BE2C (cell line): ENCODE measurements at regions not wholly inside any gene's neighbourhood (a gene's known extent, or its start where the extent isn't known, plus 50 kb on each side); places are given as distances from the start of the nearest gene placed in this dataset.

Source experiments
- DNase-seq: peaks from one replicate; pipeline ENCODE4 v3.0.0-alpha.2; 2020
- H3K27me3 ChIP-seq: fragments of 250-450 bp; sonication (Bioruptor Pico); 2 replicates; pipeline ENCODE4 v1.5.1; 2020; ENCODE audit warnings: mild to moderate bottlenecking
- H3K36me3 ChIP-seq: fragments of 250-450 bp; sonication (Bioruptor Pico); 2 replicates; pipeline ENCODE4 v1.5.1; 2020; ENCODE audit warnings: mild to moderate bottlenecking
- H3K4me1 ChIP-seq: fragments of 250-450 bp; sonication (Bioruptor Pico); 2 replicates; pipeline ENCODE4 v1.5.1; 2020
- H3K4me3 ChIP-seq: 2 replicates; pipeline ENCODE4 v1.5.1; 2011; ENCODE audit warnings: low read depth, low read length
- H3K9me3 ChIP-seq: fragments of 250-450 bp; sonication (Bioruptor Pico); 2 replicates; pipeline ENCODE4 v1.5.1; 2020
- TF ChIP-seq, protein P1 (sequence below): IDR thresholded peaks from 2 replicates; pipeline ENCODE4 v1.5.1; 2012; ENCODE audit warnings: mild to moderate bottlenecking, low read depth, low read length

DNA sequence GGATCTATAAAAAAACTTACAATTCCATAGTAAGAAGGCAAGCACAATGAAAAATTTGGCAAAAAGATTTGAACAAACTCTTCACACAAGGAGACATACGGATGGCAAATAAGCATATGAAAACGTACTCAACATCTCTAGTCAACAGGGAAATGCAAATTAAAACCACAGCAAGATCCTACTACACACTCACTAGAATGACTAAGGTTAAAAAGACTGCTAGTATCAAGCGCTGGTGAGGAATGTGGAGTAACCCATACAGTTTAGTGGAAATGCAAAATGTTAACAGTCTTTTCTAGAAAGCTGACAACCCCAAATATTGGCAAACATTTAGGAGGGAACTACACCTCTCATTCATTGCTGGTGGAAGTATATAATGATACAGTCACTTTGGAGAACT is 175.9 kb upstream of the SGK1 start:
- TF ChIP-seq, protein P1, sequence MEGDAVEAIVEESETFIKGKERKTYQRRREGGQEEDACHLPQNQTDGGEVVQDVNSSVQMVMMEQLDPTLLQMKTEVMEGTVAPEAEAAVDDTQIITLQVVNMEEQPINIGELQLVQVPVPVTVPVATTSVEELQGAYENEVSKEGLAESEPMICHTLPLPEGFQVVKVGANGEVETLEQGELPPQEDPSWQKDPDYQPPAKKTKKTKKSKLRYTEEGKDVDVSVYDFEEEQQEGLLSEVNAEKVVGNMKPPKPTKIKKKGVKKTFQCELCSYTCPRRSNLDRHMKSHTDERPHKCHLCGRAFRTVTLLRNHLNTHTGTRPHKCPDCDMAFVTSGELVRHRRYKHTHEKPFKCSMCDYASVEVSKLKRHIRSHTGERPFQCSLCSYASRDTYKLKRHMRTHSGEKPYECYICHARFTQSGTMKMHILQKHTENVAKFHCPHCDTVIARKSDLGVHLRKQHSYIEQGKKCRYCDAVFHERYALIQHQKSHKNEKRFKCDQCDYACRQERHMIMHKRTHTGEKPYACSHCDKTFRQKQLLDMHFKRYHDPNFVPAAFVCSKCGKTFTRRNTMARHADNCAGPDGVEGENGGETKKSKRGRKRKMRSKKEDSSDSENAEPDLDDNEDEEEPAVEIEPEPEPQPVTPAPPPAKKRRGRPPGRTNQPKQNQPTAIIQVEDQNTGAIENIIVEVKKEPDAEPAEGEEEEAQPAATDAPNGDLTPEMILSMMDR = no peak
- no peaks in the 10 kb centered on the region for H3K9me3 ChIP-seq
- no peak overlapping the region for H3K4me3 ChIP-seq
- DNase-seq = no peak
- no peaks in the 10 kb centered on the region for H3K4me1 ChIP-seq
- H3K27me3 ChIP-seq = no peaks in the 10 kb centered on the region
- H3K36me3 ChIP-seq = no peaks in the 10 kb centered on the region

DNA sequence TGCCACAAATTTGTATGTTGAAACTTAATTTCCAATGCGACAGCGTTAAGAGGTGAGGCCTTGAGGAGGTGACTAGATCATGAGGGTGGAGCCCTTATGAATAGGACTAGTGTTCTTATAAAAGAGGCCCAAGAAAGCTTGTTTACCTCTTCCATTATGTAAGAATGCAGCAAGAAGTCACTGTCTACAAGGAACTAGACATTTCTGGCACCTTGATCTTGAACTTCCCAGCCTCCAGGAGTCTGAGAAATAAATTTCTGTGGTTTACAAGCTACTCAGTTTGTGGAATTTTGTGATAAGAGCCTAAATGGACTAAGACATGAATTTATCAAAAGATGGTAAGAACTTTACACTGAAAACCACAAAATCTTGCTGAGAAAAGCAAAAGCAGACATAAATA is 173.6 kb upstream of the SGK1 start:
- Histone ChIP-seq H3K4me3 (no peak overlapping the region), H3K36me3 (no peaks in the 10 kb centered on the region), H3K4me1 (no peaks in the 10 kb centered on the region), H3K9me3 (no peaks in the 10 kb centered on the region), H3K27me3 (no peaks in the 10 kb centered on the region)
- TF ChIP-seq, protein P1 = no peak
- DNase-seq = no peak

DNA sequence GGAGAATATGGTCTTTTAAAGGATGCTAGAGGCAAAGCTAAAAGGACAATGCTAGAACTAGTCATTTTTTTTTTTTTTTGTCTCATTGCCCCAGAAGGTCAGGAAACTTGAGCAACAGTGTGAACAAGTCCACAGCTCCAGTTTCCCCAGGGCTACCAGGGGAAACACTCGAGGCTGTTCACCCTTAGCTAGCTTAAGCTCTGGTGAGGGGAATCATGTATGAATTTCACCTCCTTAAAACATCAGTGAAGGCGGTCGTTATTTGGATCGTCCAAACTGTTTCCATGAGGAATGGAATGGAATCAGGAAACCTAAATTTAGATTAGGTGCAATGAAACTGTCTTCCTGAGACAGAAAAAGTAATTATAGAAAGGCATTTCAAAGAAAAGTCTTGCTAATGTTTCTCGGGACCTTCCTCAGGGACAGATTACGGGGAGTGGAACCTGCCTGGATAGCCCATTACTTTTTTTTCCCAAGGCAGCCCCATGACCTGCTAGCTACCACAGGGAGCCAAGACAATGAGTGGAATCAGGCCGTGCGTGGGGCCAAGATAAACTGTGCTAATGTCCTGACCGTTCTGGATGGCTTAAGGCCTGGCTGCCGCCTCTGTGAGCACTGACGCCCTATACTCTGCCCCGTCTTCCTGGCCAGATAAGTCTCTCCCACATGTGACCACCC is 164.8 kb upstream of the SGK1 start:
- Histone ChIP-seq H3K4me1 (no peaks in the 10 kb centered on the region), H3K27me3 (no peaks in the 10 kb centered on the region), H3K9me3 (no peaks in the 10 kb centered on the region), H3K36me3 (no peaks in the 10 kb centered on the region), H3K4me3 (no peak overlapping the region)
- TF ChIP-seq, protein P1 = no peak
- no peak for DNase-seq

- no peak for DNase-seq
- Histone ChIP-seq H3K9me3 (no peaks in the 10 kb centered on the region), H3K36me3 (no peaks in the 10 kb centered on the region), H3K27me3 (no peaks in the 10 kb centered on the region), H3K4me3 (no peak overlapping the region), H3K4me1 (no peaks in the 10 kb centered on the region)
- TF ChIP-seq, protein P1 = no peak
These were observed 164.1 kb upstream of the SGK1 start for GRCh38 chr6:134481966-134482365.

DNA sequence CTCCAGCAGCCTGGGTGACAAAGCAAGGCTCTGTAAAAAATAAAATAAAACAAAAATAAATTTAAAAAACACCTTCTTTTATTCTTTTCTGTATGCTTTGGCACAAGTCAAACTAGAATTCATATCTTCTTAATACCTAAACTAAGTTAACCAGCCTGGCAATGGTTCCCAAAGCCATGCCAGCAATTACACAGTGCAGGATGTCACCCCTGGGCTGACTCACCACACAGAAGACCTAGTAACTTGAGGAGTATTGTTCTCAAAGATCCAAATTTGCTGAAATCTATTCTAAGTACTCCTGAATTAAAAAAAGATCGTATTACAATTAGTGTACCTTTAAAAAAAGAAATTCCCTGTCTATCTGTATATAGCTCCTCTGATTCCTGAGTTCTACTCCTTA is 162.7 kb upstream of the SGK1 start:
- H3K4me3 ChIP-seq = no peak overlapping the region
- TF ChIP-seq, protein P1 = no peak
- no peaks in the 10 kb centered on the region for H3K4me1 ChIP-seq
- DNase-seq = no peak
- H3K27me3 ChIP-seq = no peaks in the 10 kb centered on the region
- H3K36me3 ChIP-seq = no peaks in the 10 kb centered on the region
- no peaks in the 10 kb centered on the region for H3K9me3 ChIP-seq

DNA sequence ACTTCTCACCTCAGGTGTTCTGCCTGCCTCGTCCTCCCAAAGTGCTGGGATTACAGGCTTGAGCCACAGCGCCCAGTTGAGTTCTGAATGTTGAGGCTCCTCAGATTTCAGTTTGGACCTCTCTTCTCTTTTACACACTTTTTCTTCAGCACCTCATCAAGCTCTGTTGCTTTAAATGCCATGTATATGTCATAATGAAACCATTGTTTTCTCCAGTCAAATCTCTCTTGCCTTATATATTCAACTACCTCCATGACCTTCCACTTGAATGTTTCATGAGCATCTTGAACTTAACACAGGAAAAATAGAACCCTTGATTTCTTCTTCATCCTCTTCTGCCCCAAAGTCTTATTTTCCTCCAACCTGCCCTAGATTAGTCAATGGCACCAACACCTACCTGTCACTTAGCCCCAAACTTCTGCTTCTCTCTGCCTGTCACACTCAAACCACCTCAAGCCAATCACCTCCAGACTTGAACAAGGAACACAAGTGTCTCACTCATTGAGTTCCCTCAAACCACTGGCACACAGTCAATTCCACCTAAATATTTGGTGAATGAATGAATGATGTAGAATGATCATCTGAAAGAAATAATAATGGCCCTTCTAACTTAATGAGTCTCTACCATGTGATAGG is 161.0 kb upstream of the SGK1 start:
- no peaks in the 10 kb centered on the region for H3K4me1 ChIP-seq
- H3K4me3 ChIP-seq = no peak overlapping the region
- H3K9me3 ChIP-seq = no peaks in the 10 kb centered on the region
- TF ChIP-seq, protein P1 = no peak
- DNase-seq = no peak
- no peaks in the 10 kb centered on the region for H3K27me3 ChIP-seq
- no peaks in the 10 kb centered on the region for H3K36me3 ChIP-seq
